Hindlimb muscle (tissue), 1 donor: ENCODE measurements at regions not wholly inside any gene's neighbourhood (a gene's known extent, or its start where the extent isn't known, plus 50 kb on each side); places are given as distances from the start of the nearest gene placed in this dataset.

Experiments used
- DNase-seq: peaks from one replicate; pipeline ENCODE4 v3.0.0-alpha.2; 2013

DNA sequence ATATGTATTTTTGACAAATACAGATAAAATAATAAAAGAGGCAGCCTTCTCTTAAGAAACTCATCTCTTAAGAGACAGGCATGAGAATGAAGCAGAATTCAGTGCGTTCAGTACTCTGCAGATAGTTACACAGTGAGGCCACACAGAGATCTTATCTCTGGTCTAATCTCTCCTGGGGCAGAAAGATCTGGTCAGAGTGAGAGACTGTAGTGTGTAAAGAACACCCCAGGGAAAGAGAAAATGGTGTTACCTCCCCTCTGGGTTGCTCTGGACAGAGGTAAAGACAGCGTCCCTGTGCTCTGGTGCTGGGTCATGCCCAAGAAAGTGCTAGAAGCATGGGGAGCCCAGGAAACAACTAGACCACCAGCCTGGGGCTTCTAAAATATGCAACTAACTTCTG is 216.3 kb downstream of the SIPA1L2 start:
- no peak for DNase-seq

DNA sequence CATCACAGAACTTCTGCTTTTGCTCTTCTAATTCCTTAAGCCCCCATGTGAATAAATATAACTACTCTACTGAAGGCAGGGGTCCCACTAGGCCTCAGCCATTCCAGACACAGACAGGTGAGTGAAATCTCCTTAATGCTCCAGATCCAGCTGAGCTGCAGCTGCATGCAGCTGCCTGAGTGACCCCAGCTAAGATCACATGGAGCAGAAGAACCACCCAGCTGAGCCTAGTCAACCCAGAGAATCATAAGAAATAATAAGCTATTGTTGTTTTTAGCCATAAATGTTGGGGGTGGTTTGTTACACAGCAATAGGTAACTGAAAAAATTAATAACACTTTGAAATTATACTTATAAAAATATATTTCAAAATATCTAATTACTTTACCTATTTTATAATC is 220.3 kb downstream of the SIPA1L2 start:
- DNase-seq = no peak

- DNase-seq = no peak
Observed at GRCh38 chr1:232407120-232407519, 222.8 kb downstream of the SIPA1L2 start.

GRCh38 chr1:232405781-232406180 is 224.2 kb downstream of the SIPA1L2 start:
- DNase-seq = no peak

DNA sequence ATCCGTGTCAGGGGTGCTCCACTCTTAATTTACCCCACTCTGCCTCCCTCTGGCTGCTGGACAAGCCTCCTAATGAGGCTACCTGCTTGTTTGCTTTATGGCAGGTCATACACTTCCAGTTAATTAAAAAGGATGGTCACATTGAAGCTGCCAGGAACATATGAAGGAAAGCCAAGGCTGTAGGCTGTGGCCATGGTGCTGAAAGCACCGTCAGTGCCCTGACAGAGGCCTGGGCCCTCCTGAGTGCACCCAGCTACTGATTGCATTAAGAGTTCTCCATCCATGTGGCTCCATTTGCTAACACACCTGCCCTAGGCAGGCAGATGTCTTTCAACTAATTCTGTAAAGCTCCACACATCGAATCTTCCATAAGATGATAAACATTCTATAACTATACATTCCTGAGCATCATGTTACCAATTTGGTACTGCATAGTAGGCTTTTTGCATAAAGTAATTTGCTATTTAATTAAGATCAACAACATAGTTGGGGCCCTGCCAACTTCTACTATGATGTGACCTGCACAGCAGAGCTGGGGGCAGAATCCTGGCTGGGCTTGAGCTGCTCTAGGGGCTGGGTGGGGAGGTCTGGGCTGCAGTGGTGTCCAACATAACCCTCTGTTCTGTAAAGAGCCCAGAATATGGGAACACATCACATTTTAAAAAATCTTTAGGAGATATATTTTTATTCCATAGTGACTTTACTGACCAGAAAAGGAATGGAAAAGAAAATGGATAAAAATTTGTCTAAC is 224.8 kb downstream of the SIPA1L2 start:
- no peak for DNase-seq

DNA sequence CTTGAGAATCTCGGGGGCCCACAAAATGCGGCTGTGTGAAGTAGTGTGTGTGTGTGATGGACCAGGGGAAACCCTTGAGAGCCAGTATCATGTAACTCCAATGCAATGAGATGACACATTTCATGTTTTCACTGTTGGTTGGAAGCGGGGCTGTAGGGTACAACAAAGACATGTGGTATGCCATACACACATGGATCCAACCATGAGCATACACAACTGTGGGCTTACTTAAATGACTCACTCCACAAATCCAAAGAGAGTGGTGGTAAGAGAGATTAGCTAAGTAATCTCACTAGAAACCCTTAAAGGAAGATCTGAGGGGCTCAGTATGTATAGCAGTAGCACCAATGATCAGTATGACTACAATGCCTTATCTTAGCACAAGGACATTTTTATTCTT is 225.7 kb downstream of the SIPA1L2 start:
- DNase-seq = no peak

- no peak for DNase-seq
Observed at GRCh38 chr1:232403017-232403714, 226.8 kb downstream of the SIPA1L2 start.

DNA sequence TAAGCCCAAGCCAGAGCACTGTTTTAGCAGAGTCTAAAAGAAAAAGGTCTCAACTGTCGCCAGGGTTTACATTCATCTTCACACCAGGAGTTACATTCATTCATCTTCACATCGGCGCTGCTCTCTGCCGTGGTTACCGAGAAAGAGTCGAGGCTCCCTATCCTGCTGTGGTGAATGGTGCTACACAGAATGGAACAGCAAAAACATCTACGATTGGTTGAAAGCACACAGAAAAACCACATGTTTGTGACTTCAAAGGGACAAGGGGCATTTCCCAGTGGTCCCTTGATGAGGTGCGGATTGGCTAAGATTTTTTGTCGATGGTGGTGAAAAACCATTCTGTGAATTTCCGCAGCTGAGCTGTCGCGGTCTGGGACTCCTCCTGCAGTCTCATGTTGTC is 231.1 kb downstream of the SIPA1L2 start:
- no peak for DNase-seq

- no peak for DNase-seq
Observed at GRCh38 chr1:232393444-232394146, 236.3 kb downstream of the SIPA1L2 start.

- DNase-seq = no peak
Observed at GRCh38 chr1:232393010-232393409, 236.9 kb downstream of the SIPA1L2 start.

DNA sequence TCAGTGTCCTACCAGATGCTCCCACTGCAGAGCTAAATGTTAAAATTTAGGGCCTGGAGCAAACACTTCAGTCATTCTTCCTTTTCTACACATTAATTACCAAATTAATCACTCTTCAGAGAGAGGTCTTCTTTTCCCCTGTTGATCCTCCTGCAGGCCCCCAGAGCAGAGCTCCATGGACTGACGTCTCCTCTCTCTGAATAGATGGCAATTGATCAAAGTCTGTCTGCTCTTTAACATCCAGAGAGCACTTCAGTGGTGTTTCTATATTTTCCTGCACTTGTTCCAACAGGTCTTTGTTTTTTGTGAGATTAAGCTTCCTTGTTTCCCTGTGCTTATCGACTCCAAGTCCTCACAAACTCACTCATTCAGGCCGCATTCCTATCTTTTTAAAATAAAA is 239.3 kb downstream of the SIPA1L2 start:
- no peak for DNase-seq

DNA sequence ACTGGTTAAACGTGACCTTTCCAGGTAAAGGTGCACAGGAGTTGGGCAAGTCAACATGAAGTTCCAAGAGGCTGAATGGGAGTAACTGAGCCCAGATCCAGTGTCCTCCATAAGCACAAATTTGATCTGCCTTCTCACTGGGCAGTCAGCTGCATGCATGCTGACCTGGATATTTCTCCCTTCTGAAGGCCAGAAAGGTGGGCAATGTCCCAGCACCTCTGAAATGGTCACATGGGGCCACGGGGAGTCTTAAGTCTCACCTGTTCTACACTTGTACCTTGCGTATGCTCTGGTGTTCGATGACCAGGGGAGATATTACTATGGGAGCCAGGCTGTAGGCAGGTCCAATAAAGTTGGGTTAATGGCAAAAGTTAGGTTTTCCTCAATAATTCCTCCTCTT is 240.2 kb downstream of the SIPA1L2 start:
- no peak for DNase-seq

DNA sequence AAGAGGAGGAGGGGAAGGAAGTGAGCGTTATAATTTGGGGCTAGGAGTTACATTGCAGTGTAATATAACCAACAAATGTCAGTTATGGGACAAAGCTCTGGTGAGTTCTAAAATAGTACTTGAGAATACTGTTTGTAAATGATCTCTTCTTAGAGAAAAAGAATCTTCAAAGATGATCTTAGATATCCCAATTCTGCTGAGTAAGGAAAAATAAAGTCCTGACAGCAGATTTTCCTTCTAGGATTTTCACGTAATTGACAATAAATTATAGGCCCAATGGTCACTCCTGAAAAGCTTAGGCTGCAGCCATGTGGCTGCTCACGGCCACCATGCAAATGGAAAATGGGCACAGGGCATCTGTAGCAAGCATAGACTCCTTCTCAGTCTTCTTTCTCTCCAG is 241.6 kb downstream of the SIPA1L2 start:
- DNase-seq = no peak

GRCh38 chr1:232386721-232387510 is 243.0 kb downstream of the SIPA1L2 start:
- DNase-seq = no peak

DNA sequence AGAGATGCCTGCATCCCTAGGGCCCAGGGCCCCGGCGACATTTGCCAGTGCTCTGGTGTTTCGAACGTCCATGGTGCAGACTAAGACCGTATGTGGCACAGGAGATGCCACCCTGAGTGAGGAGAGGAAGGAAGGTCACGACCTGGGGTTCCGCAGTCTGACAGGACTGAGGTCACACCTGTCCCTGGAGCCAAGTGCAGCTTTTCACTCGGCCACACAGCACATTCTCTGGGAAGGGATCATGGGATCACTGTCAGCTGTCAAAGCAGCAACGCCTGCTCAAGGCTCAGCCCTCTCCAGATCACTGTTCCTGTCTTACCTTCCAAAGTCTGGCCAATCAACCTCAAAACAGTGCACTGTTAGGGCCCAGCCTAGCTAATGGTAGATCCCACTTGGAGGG is 243.6 kb downstream of the SIPA1L2 start:
- no peak for DNase-seq

- no peak for DNase-seq
Observed at GRCh38 chr1:232385221-232385620, 244.7 kb downstream of the SIPA1L2 start.

DNA sequence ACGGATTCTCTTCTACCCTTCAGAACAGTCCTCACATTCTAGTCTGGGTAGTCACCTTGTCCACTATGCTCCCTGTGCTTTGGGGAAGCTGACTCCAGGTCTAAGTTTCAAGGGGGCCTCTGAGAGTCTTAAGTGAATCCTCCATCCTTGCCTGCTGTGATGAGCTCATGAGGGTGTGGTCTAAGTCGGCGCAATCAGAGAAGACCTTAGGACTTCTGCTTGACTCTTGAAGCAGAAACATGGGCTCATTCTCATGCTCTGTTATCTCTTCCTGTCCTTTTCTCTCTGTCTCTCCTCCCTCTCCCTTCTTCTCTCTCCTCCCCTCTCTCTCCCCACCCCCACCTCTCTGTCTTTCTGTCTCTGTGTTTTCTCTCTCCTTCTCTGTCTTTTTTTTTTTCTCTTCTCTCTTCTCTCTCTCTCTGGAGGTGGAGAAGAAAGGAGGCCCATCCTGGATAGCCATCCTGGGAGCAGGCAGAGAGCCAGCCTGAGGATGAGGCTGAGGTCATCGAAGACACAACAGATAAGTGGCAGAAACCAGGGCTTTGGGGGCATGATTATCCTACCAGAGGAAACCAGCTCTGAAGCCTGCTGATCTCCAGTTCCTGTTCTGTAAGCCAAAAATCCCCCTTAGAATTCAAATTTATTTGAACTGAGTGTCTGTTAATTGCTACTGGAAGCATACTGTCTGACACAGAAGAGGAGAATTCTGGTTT is 245.6 kb downstream of the SIPA1L2 start:
- DNase-seq = no peak

DNA sequence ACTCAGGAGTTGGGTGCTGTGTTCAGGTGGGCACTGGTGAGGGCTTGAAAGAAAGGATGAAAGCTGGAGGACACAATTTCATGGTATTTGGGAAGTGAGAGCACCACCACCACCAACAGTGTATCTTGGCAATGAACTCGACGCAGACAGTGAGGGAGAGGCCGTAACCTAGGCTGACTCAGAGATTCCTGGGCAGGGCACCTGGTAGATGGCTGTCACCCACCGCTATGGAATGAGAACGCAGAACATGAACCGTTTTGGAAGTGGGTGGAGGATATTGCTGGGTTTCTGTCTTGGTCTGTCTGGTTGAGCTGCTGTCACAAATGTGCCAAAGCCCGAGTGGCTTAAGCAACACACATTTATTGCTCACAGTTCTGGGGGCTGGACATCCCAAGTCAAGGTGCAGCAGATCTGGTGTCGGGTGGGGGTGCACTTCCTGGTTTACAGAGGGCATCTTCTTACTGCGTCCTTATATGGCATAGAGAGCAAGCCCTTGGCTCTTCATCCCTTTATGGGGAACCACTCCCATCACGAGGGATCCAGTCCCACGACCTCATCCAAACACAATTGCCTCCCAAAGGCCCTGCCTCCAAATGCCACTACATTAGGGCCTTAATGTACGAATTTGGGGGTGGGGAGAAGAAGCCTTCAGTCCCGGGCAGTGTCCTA is 246.3 kb downstream of the SIPA1L2 start:
- DNase-seq = no peak

- no peak for DNase-seq
Observed at GRCh38 chr1:232382671-232383070, 247.3 kb downstream of the SIPA1L2 start.

DNA sequence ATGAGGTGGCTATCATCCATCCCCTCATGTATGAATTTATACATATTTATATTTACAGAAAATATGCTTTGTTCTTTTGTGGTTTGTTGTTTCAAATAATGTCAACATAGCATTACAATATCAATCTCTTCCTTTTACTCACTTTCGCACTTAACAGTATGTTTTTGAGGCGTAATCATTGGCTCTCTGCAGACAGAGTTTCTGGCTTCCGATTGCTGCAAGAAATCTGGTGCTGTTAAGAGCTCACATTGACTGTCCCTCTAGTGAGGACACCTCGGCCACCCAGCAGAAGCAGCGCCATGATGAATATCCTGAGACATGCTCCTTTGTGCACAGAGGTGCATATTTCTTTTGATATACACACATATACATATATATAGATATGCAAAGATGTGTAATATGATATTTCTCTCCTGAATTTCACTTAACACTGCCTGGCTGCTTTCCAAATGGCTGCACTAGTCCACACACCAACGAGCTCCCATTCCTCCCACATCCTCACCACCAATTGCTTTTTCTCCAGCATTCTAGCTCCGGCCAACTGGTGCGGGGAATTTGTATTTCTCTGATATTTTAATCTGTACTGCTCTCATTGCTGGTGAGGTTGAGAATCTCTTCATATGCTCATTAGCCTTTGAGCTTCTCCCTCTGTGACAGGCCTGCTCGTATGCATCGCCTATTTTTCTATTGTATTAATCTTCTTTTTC is 248.4 kb downstream of the SIPA1L2 start:
- DNase-seq = no peak

- DNase-seq = no peak
Observed at GRCh38 chr1:232380596-232380995, 249.3 kb downstream of the SIPA1L2 start.
